ENCODE measurements at regions not wholly inside any gene's neighbourhood (a gene's known extent, or its start where the extent isn't known, plus 50 kb on each side); places are given as distances from the start of the nearest gene placed in this dataset.

- TF ChIP-seq CTCF (IDR thresholded peaks at IDR 0.05; ENCODE audit: insufficient read depth, low read depth, low read length) = no peak
- H3K4me3 ChIP-seq (ENCODE audit: low read depth, low read length) = no peak overlapping the region
- no peak for DNase-seq (ENCODE audit: low read depth)
Observed at GRCh38 chr17:51441431-51441830, 181.1 kb downstream of the UTP18 start.

GRCh38 chr17:51442088-51442865, 181.9 kb downstream of the UTP18 start:
- no peak for TF ChIP-seq CTCF (IDR thresholded peaks at IDR 0.05; ENCODE audit: insufficient read depth, low read depth, low read length)
- no peak overlapping the region for H3K4me3 ChIP-seq (ENCODE audit: low read depth, low read length)

GRCh38 chr17:51443646-51444045, 183.3 kb downstream of the UTP18 start:
- TF ChIP-seq CTCF (IDR thresholded peaks at IDR 0.05; ENCODE audit: insufficient read depth, low read depth, low read length) = no peak
- no peak overlapping the region for H3K4me3 ChIP-seq (ENCODE audit: low read depth, low read length)
- no peak for DNase-seq (ENCODE audit: low read depth)

More at GRCh38 chr17:51442088-51442865, 181.9 kb downstream of the UTP18 start:
- DNase-seq (ENCODE audit: low read depth) = no peak

- H3K4me3 ChIP-seq (ENCODE audit: low read depth, low read length) = no peak overlapping the region
- TF ChIP-seq CTCF (IDR thresholded peaks at IDR 0.05; ENCODE audit: insufficient read depth, low read depth, low read length) = no peak
- no peak for DNase-seq (ENCODE audit: low read depth)
Observed at GRCh38 chr17:51445946-51446345, 185.6 kb downstream of the UTP18 start.

GRCh38 chr17:51454456-51454978, 194.2 kb downstream of the UTP18 start:
- TF ChIP-seq CTCF (IDR thresholded peaks at IDR 0.05; ENCODE audit: insufficient read depth, low read depth, low read length) = no peak
- H3K4me3 ChIP-seq (ENCODE audit: low read depth, low read length) = no peak overlapping the region
- no peak for DNase-seq (ENCODE audit: low read depth)

- no peak for TF ChIP-seq CTCF (IDR thresholded peaks at IDR 0.05; ENCODE audit: insufficient read depth, low read depth, low read length)
- no peak for DNase-seq (ENCODE audit: low read depth)
- H3K4me3 ChIP-seq (ENCODE audit: low read depth, low read length) = no peak overlapping the region
Observed at GRCh38 chr17:51455211-51455610, 194.9 kb downstream of the UTP18 start.
